ENCODE measurements at regions not wholly inside any gene's neighbourhood (a gene's known extent, or its start where the extent isn't known, plus 50 kb on each side); places are given as distances from the start of the nearest gene placed in this dataset.

DNA sequence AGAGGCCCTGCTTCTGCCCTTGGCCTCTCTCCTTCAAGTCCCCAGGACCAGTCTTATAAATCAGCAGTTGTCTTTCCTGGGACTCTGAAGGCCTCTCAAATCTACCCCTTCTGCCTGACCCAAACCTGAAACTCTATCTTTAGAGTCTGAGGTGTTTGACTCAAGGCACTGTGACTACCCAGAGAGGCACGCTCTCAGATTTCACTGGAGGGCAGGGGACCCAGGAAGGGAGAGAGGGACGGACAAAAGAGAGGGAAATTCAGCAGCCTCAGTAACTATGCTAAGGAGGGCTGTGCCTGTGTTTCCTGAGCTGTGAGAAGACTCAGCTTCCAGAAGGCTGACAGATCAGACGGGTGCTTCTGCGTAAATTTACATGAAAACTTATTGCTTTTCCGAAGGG is 217.8 kb downstream of the HAUS1 start:
- no peaks in the 10 kb centered on the region for H3K27me3 ChIP-seq (ENCODE audit: control insufficient read depth in 1 of 2, insufficient read depth in 2 of 2, low read length in 1 of 2)
- H3K4me3 ChIP-seq (ENCODE audit: low read length in 2 of 2), result no peak overlapping the region
- H3K36me3 ChIP-seq (ENCODE audit: control insufficient read depth in 1 of 2, insufficient read depth in 2 of 2, low read length in 1 of 2), result no peaks in the 10 kb centered on the region
- H3K4me1 ChIP-seq (ENCODE audit: control insufficient read depth in 1 of 2, insufficient read depth in 2 of 2, low read length in 2 of 2), result no peaks in the 10 kb centered on the region
- DNase-seq, result peak in 1 of 2 donors; percentile 4
- intact Hi-C loops (cut with DNase I), result no loop called here
- no peaks in the 10 kb centered on the region for H3K9me3 ChIP-seq (ENCODE audit: control insufficient read depth, low read length)
- WGBS, 2 donors, result 65 to 69% methylated on average over 5 of the region's 5 CpGs
- ATAC-seq (ENCODE audit: low FRiP score), result no peak
- no peak overlapping the region for H3K27ac ChIP-seq (ENCODE audit: low read depth in 1 of 2, low read length in 2 of 2)

DNA sequence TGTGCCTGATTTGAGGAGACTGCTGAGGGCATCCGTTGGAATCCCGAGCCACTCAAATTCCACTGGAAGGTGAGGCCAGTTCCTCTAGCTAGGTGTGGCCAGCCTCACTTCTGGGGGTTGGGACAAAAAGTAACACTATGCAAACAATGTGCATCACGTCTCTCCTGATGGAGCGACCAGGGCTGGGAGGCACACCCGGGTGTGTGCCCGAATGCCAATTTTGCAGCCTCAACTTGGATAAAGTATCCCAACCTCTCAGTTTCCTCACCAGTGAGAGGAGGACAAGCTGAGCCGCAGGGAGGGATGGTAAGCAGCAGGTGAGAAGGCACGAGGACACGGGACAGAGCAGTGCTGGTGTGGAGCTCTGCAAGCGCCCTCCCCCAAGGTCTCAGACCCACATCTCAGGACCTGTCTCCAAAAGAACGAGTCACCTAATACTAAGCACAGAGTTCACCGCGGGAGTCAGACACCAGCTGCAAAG is 218.3 kb downstream of the HAUS1 start:
- no peaks in the 10 kb centered on the region for H3K4me1 ChIP-seq (ENCODE audit: control insufficient read depth in 1 of 2, insufficient read depth in 2 of 2, low read length in 2 of 2)
- H3K4me3 ChIP-seq (ENCODE audit: low read length in 2 of 2), result no peak overlapping the region
- ATAC-seq (ENCODE audit: low FRiP score) (no peak), DNase-seq (peak in 1 of 2 donors; percentile 20)
- no peaks in the 10 kb centered on the region for H3K9me3 ChIP-seq (ENCODE audit: control insufficient read depth, low read length)
- H3K27me3 ChIP-seq (ENCODE audit: control insufficient read depth in 1 of 2, insufficient read depth in 2 of 2, low read length in 1 of 2), result no peaks in the 10 kb centered on the region
- H3K27ac ChIP-seq (ENCODE audit: low read depth in 1 of 2, low read length in 2 of 2), result no peak overlapping the region
- intact Hi-C loops (cut with DNase I), result no loop called here
- WGBS, 2 donors, result 70 to 72% methylated on average over 13 of the region's 13 CpGs
- H3K36me3 ChIP-seq (ENCODE audit: control insufficient read depth in 1 of 2, insufficient read depth in 2 of 2, low read length in 1 of 2), result no peaks in the 10 kb centered on the region

DNA sequence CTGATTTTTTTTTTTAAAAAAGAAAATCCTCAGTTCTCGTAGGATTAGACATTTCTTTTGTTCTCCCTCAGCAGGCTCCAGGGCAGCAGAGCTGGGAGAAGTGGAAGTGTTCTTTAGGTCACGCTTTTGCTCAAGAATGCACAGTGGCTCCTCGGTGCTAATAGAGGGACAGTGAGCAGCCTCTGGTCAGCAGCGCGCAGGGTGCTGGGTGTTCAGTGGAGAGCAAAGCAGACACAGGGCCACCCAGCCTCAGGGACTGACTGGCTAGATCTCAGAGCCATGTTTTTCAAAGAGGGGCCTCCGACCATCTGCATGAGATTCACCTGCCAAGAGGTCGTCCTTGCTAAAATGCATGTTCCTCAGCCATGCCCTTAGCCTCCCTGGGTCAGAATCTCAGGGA is 218.8 kb downstream of the HAUS1 start:
- no peaks in the 10 kb centered on the region for H3K4me1 ChIP-seq (ENCODE audit: control insufficient read depth in 1 of 2, insufficient read depth in 2 of 2, low read length in 2 of 2)
- H3K27me3 ChIP-seq (ENCODE audit: control insufficient read depth in 1 of 2, insufficient read depth in 2 of 2, low read length in 1 of 2), result no peaks in the 10 kb centered on the region
- WGBS, 2 donors, result 65 to 74% methylated on average over 7 of the region's 7 CpGs
- intact Hi-C loops (cut with DNase I), result no loop called here
- H3K36me3 ChIP-seq (ENCODE audit: control insufficient read depth in 1 of 2, insufficient read depth in 2 of 2, low read length in 1 of 2), result no peaks in the 10 kb centered on the region
- H3K4me3 ChIP-seq (ENCODE audit: low read length in 2 of 2), result no peak overlapping the region
- no peak overlapping the region for H3K27ac ChIP-seq (ENCODE audit: low read depth in 1 of 2, low read length in 2 of 2)
- no peaks in the 10 kb centered on the region for H3K9me3 ChIP-seq (ENCODE audit: control insufficient read depth, low read length)
- peak in 1 of 2 donors; percentile 2 for DNase-seq
- ATAC-seq (ENCODE audit: low FRiP score), result no peak

DNA sequence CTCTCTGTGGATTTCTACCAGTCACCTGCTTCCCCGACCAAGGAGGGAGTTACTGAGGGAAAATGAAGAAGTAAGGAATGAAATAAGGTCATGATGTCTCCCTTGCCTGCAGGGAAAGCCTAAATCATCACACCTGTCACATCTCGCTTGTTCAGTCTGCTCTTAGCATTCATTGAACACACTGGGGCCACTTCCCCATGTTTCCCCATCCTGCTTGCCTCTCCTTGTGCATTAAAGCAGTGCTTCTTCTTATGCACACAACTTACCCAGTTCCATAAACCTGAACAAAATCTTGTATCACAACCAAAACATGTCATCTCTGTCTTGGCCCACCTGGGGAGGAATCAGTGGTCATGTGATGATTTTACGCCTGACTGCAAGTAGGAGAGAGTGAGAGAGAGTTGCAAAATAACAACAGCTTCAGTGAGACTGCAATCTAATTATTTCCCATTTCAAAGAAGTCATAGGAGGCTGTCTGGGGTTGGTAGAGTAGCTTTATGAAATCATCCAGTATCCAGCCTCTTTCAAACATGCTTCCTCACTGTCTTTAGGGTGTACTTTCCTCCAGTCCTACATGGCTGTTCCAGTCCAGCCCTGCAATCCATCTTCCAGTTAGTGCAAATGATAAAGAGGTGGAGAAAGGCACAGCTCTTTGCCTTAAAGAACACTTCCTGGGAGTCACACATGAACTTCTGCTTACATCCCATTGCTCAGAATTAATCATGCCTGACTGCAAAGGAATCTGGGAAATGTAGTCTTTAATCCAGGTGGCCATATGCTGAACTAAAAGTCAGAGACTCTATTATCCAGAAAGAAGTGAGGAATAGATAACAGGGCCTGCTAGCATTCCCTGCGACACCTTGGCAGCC is 220.1 kb downstream of the HAUS1 start:
- Histone ChIP-seq H3K36me3 (ENCODE audit: control insufficient read depth in 1 of 2, insufficient read depth in 2 of 2, low read length in 1 of 2) (no peaks in the 10 kb centered on the region), H3K27me3 (ENCODE audit: control insufficient read depth in 1 of 2, insufficient read depth in 2 of 2, low read length in 1 of 2) (peaks cover 0 to 4% of the 10 kb centered on the region in 2 donors), H3K9me3 (ENCODE audit: control insufficient read depth, low read length) (no peaks in the 10 kb centered on the region), H3K4me3 (ENCODE audit: low read length in 2 of 2) (no peak overlapping the region), H3K27ac (ENCODE audit: low read depth in 1 of 2, low read length in 2 of 2) (no peak overlapping the region), H3K4me1 (ENCODE audit: control insufficient read depth in 1 of 2, insufficient read depth in 2 of 2, low read length in 2 of 2) (no peaks in the 10 kb centered on the region)
- peak in 1 of 2 donors; percentile 21 for DNase-seq
- intact Hi-C loops (cut with DNase I), result no loop called here
- WGBS, 2 donors, result 88 to 92% methylated on average over 4 of the region's 4 CpGs
- no peak for ATAC-seq (ENCODE audit: low FRiP score)

DNA sequence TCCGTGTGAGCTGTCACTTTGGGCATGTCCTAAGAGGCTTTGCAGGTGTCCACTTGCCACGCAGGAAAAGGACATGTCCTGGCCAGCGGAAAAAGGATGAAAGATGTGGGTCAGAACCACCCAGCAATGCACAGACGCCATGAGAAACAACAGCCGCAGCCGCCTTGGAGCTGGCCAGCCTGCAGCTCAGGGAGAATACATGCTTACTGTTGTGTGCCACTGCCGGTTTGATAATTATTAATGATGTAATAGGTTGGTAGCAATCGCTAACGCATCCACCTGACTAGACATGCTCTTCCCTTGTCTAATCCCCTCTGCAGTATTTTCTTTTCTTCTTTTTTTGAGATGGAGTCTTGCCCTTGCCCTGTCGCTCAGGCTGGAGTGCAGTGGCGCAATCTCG is 221.7 kb downstream of the HAUS1 start:
- Histone ChIP-seq H3K4me3 (ENCODE audit: low read length in 2 of 2) (no peak overlapping the region), H3K36me3 (ENCODE audit: control insufficient read depth in 1 of 2, insufficient read depth in 2 of 2, low read length in 1 of 2) (no peaks in the 10 kb centered on the region), H3K9me3 (ENCODE audit: control insufficient read depth, low read length) (no peaks in the 10 kb centered on the region), H3K27me3 (ENCODE audit: control insufficient read depth in 1 of 2, insufficient read depth in 2 of 2, low read length in 1 of 2) (peaks cover 0 to 4% of the 10 kb centered on the region in 2 donors), H3K27ac (ENCODE audit: low read depth in 1 of 2, low read length in 2 of 2) (no peak overlapping the region), H3K4me1 (ENCODE audit: control insufficient read depth in 1 of 2, insufficient read depth in 2 of 2, low read length in 2 of 2) (no peaks in the 10 kb centered on the region)
- WGBS, 2 donors, result 90 to 92% methylated on average over 12 of the region's 12 CpGs
- DNase-seq, result peak in 1 of 2 donors; percentile 11
- no peak for ATAC-seq (ENCODE audit: low FRiP score)
- intact Hi-C loops (cut with DNase I), result no loop called here

DNA sequence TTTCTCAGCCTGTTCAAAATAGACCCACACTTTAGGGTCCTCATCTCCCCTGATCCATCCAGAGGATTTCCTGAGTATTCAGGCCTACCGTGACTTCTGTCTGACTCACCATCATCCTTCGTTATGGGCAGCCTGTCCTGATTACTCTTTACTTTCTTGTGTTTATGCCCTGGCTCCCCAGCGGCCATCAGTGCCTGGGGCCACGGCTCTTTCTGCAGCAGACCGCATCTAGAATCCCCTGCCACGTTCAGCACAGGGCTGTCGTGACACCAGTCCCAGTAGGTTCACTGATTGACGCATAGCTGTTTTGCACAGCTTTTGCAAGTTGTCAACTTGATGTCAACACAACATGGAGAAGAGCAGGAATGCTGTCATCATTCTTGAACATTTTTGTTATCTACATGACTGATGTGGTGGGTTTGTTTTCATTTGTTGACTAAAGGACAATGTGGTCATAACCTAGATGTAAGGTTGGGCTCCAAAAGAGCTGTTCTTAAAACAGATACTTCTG is 225.6 kb downstream of the HAUS1 start:
- no peaks in the 10 kb centered on the region for H3K9me3 ChIP-seq (ENCODE audit: control insufficient read depth, low read length)
- H3K27ac ChIP-seq (ENCODE audit: low read depth in 1 of 2, low read length in 2 of 2), result no peak overlapping the region
- no peak for ATAC-seq (ENCODE audit: low FRiP score)
- H3K4me3 ChIP-seq (ENCODE audit: low read length in 2 of 2), result no peak overlapping the region
- no peaks in the 10 kb centered on the region for H3K36me3 ChIP-seq (ENCODE audit: control insufficient read depth in 1 of 2, insufficient read depth in 2 of 2, low read length in 1 of 2)
- WGBS, 2 donors, result 72 to 74% methylated on average over 8 of the region's 8 CpGs
- no peaks in the 10 kb centered on the region for H3K4me1 ChIP-seq (ENCODE audit: control insufficient read depth in 1 of 2, insufficient read depth in 2 of 2, low read length in 2 of 2)
- no peak for DNase-seq
- H3K27me3 ChIP-seq (ENCODE audit: control insufficient read depth in 1 of 2, insufficient read depth in 2 of 2, low read length in 1 of 2), result peaks cover 0 to 4% of the 10 kb centered on the region in 2 donors
- intact Hi-C loops (cut with DNase I), result no loop called here

DNA sequence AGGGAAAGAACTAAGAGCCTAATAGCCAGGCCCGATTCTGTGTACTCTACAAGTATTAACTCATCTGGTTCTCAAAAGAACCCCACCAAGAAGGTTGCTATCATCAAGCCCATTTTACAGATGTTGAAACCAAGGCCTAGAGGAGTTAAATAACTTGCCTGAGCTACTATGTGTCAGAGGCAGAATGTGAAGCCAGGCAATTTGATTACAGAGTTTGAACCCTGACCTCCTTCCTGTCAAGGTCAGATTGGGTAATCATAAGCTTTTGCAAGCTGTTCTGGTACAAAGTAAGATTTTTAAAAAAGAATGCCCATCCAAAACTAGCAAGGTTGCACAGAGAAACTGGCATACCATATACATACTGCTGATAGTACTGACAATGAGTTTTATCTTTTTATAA is 227.1 kb downstream of the HAUS1 start:
- H3K4me3 ChIP-seq (ENCODE audit: low read length in 2 of 2), result no peak overlapping the region
- H3K4me1 ChIP-seq (ENCODE audit: control insufficient read depth in 1 of 2, insufficient read depth in 2 of 2, low read length in 2 of 2), result no peaks in the 10 kb centered on the region
- no peaks in the 10 kb centered on the region for H3K9me3 ChIP-seq (ENCODE audit: control insufficient read depth, low read length)
- 90 to 96% methylated on average over 1 of the region's 1 CpG for WGBS, 2 donors
- H3K27me3 ChIP-seq (ENCODE audit: control insufficient read depth in 1 of 2, insufficient read depth in 2 of 2, low read length in 1 of 2), result peaks cover 0 to 4% of the 10 kb centered on the region in 2 donors
- no peak for DNase-seq
- intact Hi-C loops (cut with DNase I), result no loop called here
- no peaks in the 10 kb centered on the region for H3K36me3 ChIP-seq (ENCODE audit: control insufficient read depth in 1 of 2, insufficient read depth in 2 of 2, low read length in 1 of 2)
- no peak for ATAC-seq (ENCODE audit: low FRiP score)
- H3K27ac ChIP-seq (ENCODE audit: low read depth in 1 of 2, low read length in 2 of 2), result no peak overlapping the region

DNA sequence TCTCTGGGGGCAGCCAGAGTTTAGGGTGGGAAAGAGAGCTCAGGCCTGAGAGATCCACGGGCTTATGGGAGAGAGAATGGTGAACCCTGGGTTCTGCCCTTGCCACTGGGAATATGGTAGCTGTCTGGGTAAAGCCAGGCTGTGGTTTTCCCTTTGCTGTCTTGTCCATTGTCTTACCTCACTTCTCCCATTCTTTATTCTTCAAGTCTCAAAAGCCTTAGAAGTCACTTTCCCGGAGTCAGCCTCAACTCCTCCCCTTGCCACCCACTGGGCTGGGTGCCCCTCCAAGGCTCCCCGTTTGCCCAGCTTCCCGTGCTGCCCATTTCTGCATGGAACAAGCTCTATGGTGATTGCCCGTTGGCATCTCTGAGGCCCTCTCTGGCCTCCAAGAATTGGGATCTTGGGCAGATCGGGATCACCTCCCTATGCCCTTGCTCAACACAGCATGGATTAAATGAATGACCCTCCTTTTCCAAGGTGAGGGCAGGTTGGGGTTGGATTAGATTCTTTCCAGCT is 228.2 kb downstream of the HAUS1 start:
- 72 to 76% methylated on average over 6 of the region's 6 CpGs for WGBS, 2 donors
- peak in 1 of 2 donors; percentile 4 for DNase-seq
- ATAC-seq (ENCODE audit: low FRiP score), result no peak

DNA sequence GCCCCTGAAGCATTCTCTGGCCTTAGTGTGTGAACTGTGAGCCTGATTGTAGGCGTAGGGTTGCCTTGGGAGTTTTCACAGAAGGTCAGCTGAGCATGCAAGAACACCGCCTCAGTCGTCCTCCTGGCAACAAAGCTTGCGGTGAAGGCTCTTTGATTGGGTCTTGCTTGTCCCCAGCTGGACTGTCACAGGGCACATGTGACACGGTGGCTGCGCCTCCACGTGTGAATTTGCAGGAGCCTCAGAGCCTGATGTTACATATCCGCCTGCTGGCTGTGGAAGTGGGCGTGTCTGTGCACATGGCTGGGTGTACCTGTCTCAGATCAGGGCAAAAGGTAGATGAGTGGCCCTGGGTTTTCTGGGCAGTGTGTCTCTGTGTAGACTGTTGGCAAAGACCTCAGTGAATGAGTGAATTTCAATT is 228.7 kb downstream of the HAUS1 start:
- H3K4me3 ChIP-seq (ENCODE audit: low read length in 2 of 2), result no peak overlapping the region
- WGBS, 2 donors, result 43 to 47% methylated on average over 9 of the region's 9 CpGs
- no peak overlapping the region for H3K27ac ChIP-seq (ENCODE audit: low read depth in 1 of 2, low read length in 2 of 2)
- intact Hi-C loops (cut with DNase I), result no loop called here
- no peaks in the 10 kb centered on the region for H3K4me1 ChIP-seq (ENCODE audit: control insufficient read depth in 1 of 2, insufficient read depth in 2 of 2, low read length in 2 of 2)
- H3K36me3 ChIP-seq (ENCODE audit: control insufficient read depth in 1 of 2, insufficient read depth in 2 of 2, low read length in 1 of 2), result no peaks in the 10 kb centered on the region
- H3K9me3 ChIP-seq (ENCODE audit: control insufficient read depth, low read length), result no peaks in the 10 kb centered on the region
- H3K27me3 ChIP-seq (ENCODE audit: control insufficient read depth in 1 of 2, insufficient read depth in 2 of 2, low read length in 1 of 2), result peaks cover 0 to 4% of the 10 kb centered on the region in 2 donors
- DNase-seq, result peak in 1 of 2 donors; percentile 62
- ATAC-seq (ENCODE audit: low FRiP score), result no peak

More for the DNA sequence above, 228.2 kb downstream of the HAUS1 start:
- H3K27me3 ChIP-seq (ENCODE audit: control insufficient read depth in 1 of 2, insufficient read depth in 2 of 2, low read length in 1 of 2), result peaks cover 0 to 4% of the 10 kb centered on the region in 2 donors
- H3K27ac ChIP-seq (ENCODE audit: low read depth in 1 of 2, low read length in 2 of 2), result no peak overlapping the region
- H3K36me3 ChIP-seq (ENCODE audit: control insufficient read depth in 1 of 2, insufficient read depth in 2 of 2, low read length in 1 of 2), result no peaks in the 10 kb centered on the region
- H3K9me3 ChIP-seq (ENCODE audit: control insufficient read depth, low read length), result no peaks in the 10 kb centered on the region
- H3K4me3 ChIP-seq (ENCODE audit: low read length in 2 of 2), result no peak overlapping the region
- no peaks in the 10 kb centered on the region for H3K4me1 ChIP-seq (ENCODE audit: control insufficient read depth in 1 of 2, insufficient read depth in 2 of 2, low read length in 2 of 2)
- intact Hi-C loops (cut with DNase I), result no loop called here

Measured in aorta (tissue), 5 donors.